Erythroblast (primary cell): ENCODE measurements at regions not wholly inside any gene's neighbourhood (a gene's known extent, or its start where the extent isn't known, plus 50 kb on each side); places are given as distances from the start of the nearest gene placed in this dataset.

Experiments
- GATA1 ChIP-seq: IDR thresholded peaks from 2 replicates; pipeline ENCODE4 v1.6.1; 2011; ENCODE audit warnings: low read depth, mild to moderate bottlenecking, control low read depth, low read length, moderate library complexity
- POLR2A ChIP-seq: IDR thresholded peaks from 2 replicates; pipeline ENCODE4 v1.6.1; 2011; ENCODE audit warnings: mild to moderate bottlenecking, low read length

- TF ChIP-seq POLR2A (no peak), GATA1 (no peak)
These were observed 938.3 kb upstream of the PCDH9 start for GRCh38 chr13:68168448-68168847.
